MG63 (cell line): ENCODE measurements at regions not wholly inside any gene's neighbourhood (a gene's known extent, or its start where the extent isn't known, plus 50 kb on each side); places are given as distances from the start of the nearest gene placed in this dataset.
"Not testable (repeated sequence)": the region's sequence is repeated elsewhere in the genome, so short reads cannot be mapped to it uniquely, and the experiment has no call there.

ENCODE experiments used
- DNase-seq: peaks from one replicate; pipeline ENCODE4 v3.0.0-alpha.2; 2020
- H3K27me3 ChIP-seq: fragments of 250-450 bp; sonication (Bioruptor Pico); 2 replicates; pipeline ENCODE4 v1.5.1; 2020; ENCODE audit warnings: mild to moderate bottlenecking, moderate library complexity
- H3K36me3 ChIP-seq: fragments of 250-450 bp; sonication (Bioruptor Pico); 2 replicates; pipeline ENCODE4 v1.5.1; 2020; ENCODE audit warnings: mild to moderate bottlenecking, moderate library complexity
- H3K4me3 ChIP-seq: fragments of 250-450 bp; sonication (Bioruptor Pico); 2 replicates; pipeline ENCODE4 v1.5.1; 2020; ENCODE audit warnings: mild to moderate bottlenecking, moderate library complexity
- H3K9me3 ChIP-seq: fragments of 250-450 bp; sonication (Bioruptor Pico); 2 replicates; pipeline ENCODE4 v1.5.1; 2020; ENCODE audit warnings: mild to moderate bottlenecking, moderate library complexity

DNA sequence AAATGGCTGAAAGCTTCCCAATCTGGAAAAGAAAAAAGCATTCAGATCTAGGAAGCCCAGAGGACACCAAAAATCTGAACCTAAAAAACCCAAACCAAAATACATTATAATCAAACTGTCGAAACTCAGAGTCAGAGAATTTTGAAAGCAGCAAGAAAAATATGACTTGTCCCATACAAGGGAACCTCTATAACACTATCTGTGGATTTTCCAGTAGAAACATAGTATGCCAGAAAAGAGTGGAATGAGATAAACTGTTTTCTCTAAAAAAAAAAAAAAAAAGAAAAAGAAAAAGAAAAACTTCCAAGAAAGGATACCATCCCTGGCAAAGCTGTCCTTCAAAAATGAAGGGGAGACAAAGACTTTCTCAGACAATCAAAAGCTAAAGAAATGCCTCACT lies 179.0 kb downstream of the POM121L12 start:
- H3K9me3 ChIP-seq = peaks cover 11% of the 10 kb centered on the region
- no peak overlapping the region for H3K4me3 ChIP-seq
- H3K36me3 ChIP-seq = no peaks in the 10 kb centered on the region
- no peak for DNase-seq
- no peaks in the 10 kb centered on the region; the same call in 1 of the 2 replicates for H3K27me3 ChIP-seq

DNA sequence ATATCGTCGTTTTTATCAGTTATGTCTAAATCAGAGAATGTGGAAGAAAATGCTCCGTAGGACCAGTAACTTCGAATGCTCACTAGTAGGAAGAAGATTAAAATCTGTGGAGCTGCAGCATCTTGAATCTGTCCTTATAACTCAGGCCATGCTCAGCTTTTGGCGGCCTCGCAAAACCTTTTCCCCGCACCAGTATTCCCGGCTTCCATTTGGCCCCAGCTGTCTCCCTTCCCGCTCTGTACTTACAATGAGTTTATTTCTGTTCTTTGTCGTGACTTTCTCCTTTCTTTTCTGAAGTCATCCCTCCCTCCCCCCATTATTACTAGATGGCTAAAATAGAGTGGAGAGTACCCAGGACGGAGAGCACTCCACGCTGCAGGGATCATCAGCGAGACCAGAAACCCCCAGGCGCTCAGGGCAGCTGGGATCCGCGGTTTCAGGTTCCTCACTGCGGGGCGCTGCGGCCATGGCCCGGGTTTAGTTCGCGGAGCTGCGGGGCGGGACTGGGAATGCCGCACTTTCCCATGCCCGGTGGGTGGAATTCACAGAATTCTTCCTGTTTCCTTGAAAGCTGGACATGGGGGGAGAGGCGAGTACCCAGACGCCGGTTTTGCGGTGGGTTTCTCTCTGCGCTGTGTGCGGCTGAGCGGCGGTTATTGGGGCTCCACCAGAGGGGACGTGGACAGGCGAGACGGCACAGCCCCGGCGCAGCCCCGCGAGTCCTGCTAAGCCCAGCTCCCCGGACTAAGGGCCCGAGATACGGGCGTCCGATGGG lies 183.5 kb downstream of the POM121L12 start:
- Histone ChIP-seq H3K27me3 (no peaks in the 10 kb centered on the region; the same call in 1 of the 2 replicates), H3K4me3 (no peak overlapping the region), H3K36me3 (no peaks in the 10 kb centered on the region), H3K9me3 (peaks cover 7% of the 10 kb centered on the region)
- no peak for DNase-seq

DNA sequence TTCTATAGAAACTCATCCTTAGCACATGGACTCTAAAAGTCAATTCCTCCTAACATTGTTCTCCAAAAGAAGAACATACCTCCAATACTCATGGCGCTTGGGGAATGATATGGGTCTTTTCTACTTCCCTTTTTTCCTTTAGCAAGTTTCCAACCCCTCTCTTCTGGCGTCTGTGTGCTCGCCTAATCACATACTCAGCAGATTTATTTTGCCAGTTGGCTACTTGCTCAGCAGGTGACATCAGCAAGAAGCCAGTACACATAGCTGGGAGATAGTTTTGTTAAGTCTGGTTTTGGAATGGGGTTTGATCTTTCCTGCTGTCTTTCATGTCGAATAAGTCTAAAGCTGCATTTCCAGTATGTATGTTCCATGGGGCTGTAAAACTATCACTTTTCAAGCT lies 193.8 kb downstream of the POM121L12 start:
- DNase-seq = no peak
- Histone ChIP-seq H3K36me3 (no peaks in the 10 kb centered on the region), H3K9me3 (no peaks in the 10 kb centered on the region), H3K4me3 (no peak overlapping the region), H3K27me3 (no peaks in the 10 kb centered on the region)

DNA sequence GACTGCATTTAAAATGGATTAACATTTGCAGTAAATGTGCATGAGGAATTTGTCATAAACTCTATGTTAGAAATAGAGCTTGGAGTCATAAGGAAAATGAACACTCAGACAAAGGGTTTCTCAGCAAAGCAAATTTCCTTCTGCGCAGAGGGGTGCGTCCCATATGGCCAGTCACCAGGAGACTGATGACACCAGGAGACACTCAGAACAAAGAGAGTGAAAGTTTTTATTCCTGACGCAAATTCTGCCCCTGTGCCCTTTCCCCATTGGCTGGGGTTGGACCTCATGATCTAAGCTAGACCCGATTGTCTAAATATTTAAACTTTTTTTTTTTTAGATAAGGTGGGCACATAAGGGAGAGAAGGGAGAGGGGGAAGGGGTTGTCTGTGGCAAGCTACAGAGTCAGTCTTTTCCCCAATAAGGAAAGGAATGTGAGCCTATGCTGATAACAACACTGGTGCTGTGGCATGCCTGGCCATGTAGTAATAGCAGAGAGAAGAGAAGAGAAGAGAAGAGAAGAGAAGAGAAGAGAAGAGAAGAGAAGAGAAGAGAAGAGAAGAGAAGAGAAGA lies 202.0 kb downstream of the POM121L12 start:
- DNase-seq = no peak
- H3K36me3 ChIP-seq = no peaks in the 10 kb centered on the region
- H3K4me3 ChIP-seq = no peak overlapping the region
- no peaks in the 10 kb centered on the region for H3K27me3 ChIP-seq
- H3K9me3 ChIP-seq = no peaks in the 10 kb centered on the region

DNA sequence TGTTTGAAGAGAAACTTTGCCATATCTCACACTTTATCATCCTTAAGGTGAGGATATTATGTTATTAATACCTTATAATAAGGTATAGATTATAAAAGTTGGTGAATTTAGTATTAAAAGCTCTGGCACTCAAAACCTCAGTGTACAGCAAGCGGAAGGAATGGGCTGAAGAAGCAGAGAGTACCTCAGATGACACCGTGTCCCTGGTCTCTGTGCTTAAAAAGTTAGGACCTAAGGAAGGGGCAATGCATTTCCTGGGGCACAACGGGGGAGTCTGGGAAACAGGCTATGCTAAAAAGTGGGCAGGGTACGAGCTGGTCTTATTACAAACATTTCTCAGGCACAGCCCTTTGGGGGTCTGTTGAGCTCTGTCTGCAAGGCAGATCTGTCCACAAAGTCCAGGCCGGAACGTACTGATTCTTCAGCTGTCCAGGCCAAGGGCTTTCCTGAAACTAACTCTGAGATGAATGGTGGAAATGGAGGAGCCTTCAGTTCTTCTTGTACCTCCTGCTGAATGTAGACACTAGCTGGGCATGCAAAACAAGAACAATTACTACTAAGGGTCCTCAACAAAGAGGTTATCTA lies 202.7 kb downstream of the POM121L12 start:
- no peak overlapping the region for H3K4me3 ChIP-seq
- no peak for DNase-seq
- H3K27me3 ChIP-seq = no peaks in the 10 kb centered on the region
- H3K36me3 ChIP-seq = no peaks in the 10 kb centered on the region
- no peaks in the 10 kb centered on the region for H3K9me3 ChIP-seq

DNA sequence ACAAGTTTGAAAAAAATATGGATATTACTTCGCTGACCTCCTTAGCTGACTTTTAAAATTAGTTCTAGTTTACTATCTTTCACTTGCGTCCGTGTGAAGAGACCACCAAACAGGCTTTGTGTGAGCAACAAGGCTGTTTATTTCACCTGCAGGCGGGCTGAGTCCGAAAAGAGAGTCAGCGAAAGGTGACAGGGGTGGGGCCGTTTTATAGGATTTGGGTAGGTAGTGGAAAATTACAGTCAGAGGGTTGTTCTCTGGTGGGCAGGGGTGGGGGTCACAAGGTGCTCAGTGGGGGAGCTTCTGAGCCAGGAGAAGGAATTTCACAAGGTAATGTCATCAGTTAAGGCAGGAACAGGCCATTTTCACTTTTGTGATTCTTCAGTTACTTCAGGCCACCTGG lies 203.7 kb downstream of the POM121L12 start:
- not testable (repeated sequence) for H3K27me3 ChIP-seq, H3K36me3 ChIP-seq, H3K4me3 ChIP-seq, DNase-seq, H3K9me3 ChIP-seq

DNA sequence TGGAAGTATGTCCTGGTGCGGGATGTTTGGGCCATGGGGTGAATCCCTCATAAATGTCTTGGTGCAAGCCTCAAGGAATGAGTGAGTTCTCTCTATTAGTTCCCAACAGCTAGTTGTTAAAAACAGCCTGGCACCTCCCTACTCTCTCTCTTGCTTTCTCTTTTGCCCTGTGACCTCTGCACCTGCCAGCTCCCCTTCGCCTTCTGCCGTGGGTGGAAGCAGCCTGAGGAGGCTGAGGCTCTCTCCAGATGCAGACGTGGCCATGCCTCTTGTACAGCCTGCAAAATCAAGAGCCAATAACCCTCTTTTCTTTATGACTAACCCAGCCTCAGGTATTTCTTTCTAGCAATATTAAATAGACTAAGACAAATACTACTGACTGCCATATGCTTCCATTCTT lies 210.3 kb downstream of the POM121L12 start:
- Histone ChIP-seq H3K27me3 (no peaks in the 10 kb centered on the region), H3K4me3 (no peak overlapping the region), H3K9me3 (no peaks in the 10 kb centered on the region), H3K36me3 (no peaks in the 10 kb centered on the region)
- no peak for DNase-seq

DNA sequence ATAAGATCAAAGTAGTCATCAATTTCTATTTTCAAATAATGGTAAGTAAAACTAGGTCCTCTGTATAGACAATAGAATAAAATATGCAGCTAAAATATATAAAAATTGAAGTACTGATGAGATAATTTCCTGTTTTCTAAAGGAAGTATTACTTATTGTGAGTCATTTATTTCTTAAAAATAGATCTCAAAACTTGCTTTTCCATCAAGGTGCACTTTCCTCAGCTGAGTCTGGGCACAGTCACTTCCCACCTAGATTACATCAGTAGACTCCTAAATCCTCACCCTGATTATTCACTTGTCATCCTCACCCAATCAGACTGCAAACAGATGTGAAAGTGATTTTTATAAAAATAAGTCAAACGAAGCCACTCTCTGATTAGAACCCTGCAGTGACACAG lies 211.5 kb downstream of the POM121L12 start:
- no peaks in the 10 kb centered on the region for H3K9me3 ChIP-seq
- no peak for DNase-seq
- no peaks in the 10 kb centered on the region for H3K36me3 ChIP-seq

DNA sequence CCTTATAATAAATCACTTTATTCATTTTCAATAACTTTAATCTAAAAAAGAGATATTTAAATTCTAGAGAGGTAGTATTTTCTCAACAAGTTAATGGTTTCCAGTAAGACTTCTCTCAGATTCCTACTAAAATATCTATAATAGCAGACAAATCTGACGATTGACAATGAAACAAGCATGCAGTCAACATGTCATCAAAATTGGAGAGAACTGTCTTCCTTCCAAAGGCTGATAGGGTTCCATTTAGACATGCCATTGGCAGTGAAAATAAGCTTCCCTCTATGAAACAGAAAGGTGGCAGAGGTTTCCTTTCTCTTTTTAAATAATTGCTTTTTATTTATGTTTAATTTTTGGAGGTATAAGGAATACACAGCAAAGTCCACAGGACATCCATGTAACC lies 217.1 kb downstream of the POM121L12 start:
- H3K36me3 ChIP-seq = no peaks in the 10 kb centered on the region
- DNase-seq = no peak
- no peaks in the 10 kb centered on the region for H3K9me3 ChIP-seq
- H3K27me3 ChIP-seq = no peaks in the 10 kb centered on the region
- no peak overlapping the region for H3K4me3 ChIP-seq

More for the DNA sequence above, 211.5 kb downstream of the POM121L12 start:
- Histone ChIP-seq H3K4me3 (no peak overlapping the region), H3K27me3 (no peaks in the 10 kb centered on the region)

DNA sequence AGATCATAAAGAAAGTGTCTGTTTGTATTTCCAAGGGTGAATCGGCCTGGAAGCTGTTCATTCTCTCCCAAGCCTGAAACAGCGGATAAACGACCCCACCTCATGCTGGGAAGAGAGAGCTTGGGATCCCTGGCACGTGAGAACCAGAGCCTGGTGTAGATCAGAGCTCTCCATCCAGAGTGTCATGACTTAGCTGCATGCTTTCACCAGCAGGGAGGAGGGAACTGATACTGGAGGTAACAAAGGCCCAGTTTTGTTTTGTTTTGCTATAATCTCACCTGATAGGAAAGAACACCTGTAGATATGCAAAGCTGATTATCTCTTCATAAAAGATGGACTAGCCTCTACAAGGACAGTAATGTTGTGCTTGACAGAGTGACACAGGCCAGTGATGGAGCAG lies 236.6 kb downstream of the POM121L12 start:
- H3K9me3 ChIP-seq = no peaks in the 10 kb centered on the region
- no peak for DNase-seq
- H3K4me3 ChIP-seq = no peak overlapping the region
- H3K27me3 ChIP-seq = no peaks in the 10 kb centered on the region
- H3K36me3 ChIP-seq = no peaks in the 10 kb centered on the region

DNA sequence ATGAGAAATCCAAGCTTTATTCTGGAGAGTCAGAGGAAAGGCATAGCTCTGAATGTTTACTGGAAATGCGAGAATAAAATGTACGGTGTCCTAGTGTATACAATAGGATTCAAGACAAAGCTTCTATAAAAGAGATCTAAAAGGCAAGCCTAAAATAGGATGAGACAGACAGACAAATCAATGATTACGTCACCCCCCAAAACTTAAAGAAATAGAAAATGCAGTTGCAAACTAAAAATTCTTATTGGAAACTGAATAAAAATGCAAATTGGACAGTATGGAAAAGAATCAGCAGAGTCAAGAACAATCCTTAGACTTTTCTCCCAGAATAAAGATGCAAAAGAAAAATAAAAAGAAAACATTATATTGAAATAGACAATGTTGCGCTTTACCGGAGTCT lies 245.9 kb downstream of the POM121L12 start:
- DNase-seq = no peak
- H3K4me3 ChIP-seq = no peak overlapping the region
- no peaks in the 10 kb centered on the region for H3K27me3 ChIP-seq

DNA sequence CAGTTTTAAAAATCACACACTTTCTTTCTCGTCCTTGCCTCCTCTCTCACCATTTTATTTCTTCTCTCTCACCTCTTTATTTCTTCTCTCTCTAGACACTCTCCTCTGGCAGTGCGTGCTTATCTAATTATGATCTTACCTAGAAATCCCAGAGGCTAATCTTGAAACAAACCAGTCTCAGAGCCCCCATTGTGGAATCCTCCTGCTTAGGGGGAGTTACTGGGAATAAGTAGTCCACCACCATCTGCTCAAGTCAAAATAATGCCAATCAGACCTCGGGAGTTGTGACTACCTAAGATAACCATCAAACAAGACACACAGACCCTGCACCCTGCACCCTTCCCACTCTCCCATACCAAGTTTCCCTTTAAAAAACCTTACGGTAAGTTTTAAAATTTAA lies 256.9 kb downstream of the POM121L12 start:
- H3K27me3 ChIP-seq = no peaks in the 10 kb centered on the region
- no peaks in the 10 kb centered on the region for H3K9me3 ChIP-seq
- no peak overlapping the region for H3K4me3 ChIP-seq
- no peaks in the 10 kb centered on the region for H3K36me3 ChIP-seq
- DNase-seq = no peak

More for the DNA sequence above, 245.9 kb downstream of the POM121L12 start:
- no peaks in the 10 kb centered on the region for H3K36me3 ChIP-seq
- H3K9me3 ChIP-seq = no peaks in the 10 kb centered on the region

DNA sequence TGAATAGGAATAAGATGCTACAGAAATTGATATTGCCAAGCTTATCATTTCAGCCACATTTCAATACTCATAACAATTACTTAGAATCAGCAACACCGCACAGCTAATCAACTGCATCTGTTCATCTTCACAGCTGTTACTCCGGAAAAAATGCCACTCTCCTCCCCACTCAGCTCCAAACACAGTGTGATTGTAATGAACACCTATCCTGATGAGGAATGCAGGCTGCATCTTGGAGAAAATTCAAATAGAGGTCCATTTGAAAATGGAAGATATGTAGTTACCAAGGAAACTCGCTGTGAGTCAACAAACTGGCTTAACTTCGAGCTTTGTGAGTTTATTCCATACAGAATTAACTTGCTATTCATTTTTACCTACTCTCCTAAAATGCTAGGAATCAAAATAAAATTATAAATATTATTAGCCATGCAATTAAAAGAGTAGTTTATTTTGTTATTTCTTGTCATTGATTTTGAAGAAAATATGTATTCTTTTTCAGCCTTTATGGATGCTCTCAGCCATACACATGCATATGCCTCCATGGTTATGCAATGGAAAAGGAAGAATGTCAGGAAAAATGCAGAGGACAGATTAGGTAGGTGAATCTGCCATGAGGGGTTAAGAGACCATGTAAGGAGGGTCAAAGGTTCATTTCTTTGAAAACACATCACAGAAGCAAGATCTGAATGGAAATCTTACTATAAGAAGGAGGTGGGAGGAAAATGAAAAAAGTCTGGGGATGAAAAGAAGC lies 267.2 kb downstream of the POM121L12 start:
- no peaks in the 10 kb centered on the region for H3K9me3 ChIP-seq

DNA sequence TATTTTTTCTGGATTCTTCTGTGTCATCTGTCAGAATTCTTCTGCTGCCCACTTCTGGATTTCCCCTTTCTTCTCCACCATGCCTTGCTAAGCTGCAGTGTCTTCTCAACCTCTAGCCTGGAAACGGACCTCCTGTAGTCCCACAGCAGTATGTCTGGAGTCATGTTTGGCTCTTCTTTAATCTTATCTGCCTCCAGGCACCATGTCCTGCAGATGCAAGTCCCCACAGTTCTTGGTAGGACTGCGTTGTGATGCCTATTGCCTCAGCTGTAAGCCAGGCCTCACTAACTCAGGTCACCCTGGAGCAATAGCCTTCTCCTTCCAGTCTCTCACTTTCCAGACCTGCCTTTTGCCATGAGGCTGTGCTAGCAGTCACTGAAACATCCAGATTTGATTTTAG lies 268.3 kb downstream of the POM121L12 start:
- Histone ChIP-seq H3K27me3 (no peaks in the 10 kb centered on the region), H3K36me3 (no peaks in the 10 kb centered on the region), H3K9me3 (no peaks in the 10 kb centered on the region), H3K4me3 (no peak overlapping the region)
- no peak for DNase-seq

More for the DNA sequence above, 267.2 kb downstream of the POM121L12 start:
- H3K36me3 ChIP-seq = no peaks in the 10 kb centered on the region
- no peak overlapping the region for H3K4me3 ChIP-seq
- H3K27me3 ChIP-seq = no peaks in the 10 kb centered on the region
- no peak for DNase-seq

DNA sequence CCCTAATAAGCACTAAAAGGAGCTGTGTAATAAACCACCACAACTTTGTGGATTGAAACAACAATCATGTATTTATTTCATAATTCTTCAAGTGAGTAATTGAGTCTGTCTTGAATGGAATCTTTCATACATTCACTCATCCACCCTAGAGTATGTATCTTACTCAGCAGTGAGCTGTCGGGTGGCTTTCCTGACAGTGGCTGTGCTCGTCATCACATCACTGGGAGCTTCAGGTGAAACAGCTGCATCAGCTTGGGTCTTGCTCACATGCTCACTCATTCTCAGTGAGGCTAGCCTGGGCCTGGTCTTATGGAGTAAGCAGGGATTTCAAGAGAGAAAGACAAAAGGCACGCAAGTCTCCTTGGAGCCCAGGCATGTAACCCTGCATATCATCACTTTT lies 271.4 kb downstream of the POM121L12 start:
- H3K27me3 ChIP-seq = no peaks in the 10 kb centered on the region
- no peak for DNase-seq
- no peaks in the 10 kb centered on the region for H3K36me3 ChIP-seq
- no peak overlapping the region for H3K4me3 ChIP-seq
- H3K9me3 ChIP-seq = no peaks in the 10 kb centered on the region

DNA sequence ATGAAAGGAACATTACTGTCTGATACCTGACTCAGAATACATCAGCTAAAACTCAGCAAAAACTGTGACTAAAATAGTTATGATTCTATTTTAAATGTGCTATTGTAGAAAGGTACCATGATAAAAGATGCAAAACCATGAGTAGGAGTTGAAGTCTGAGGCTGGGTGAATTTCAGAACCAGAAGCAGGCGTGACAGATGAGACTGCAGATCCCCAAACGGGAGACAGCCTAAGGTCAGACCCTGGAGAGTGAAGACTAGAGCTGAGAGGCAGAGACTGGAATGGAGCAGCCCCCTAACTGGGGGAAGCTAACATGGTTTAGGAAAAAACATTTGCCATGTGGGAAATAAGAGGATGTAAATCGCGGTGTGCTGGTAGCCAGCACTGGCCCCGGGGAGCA lies 275.8 kb downstream of the POM121L12 start:
- no peaks in the 10 kb centered on the region for H3K9me3 ChIP-seq
- H3K4me3 ChIP-seq = no peak overlapping the region
- H3K36me3 ChIP-seq = no peaks in the 10 kb centered on the region
- H3K27me3 ChIP-seq = no peaks in the 10 kb centered on the region
- DNase-seq = no peak

DNA sequence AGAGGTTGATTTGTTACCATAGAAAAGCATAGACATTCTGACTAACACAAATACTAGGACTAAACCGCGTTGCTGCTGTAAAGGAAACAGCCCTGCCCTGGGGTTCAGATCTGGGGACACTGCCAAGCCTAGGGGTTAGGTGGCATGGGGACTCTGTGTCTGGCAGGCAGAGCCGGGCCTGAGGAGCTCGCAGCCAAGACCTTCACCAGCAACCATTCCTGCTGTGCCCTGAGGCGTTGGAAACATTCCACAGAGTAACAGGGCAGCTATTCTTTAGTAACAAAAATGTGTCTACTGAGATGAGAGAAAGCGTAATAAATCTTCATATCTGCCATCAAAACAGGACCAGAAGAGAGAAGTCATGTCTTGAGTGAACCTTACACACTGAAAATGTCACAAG lies 280.5 kb downstream of the POM121L12 start:
- no peaks in the 10 kb centered on the region for H3K27me3 ChIP-seq
- H3K36me3 ChIP-seq = no peaks in the 10 kb centered on the region
- no peaks in the 10 kb centered on the region for H3K9me3 ChIP-seq
- DNase-seq = peak; percentile 12
- H3K4me3 ChIP-seq = no peak overlapping the region
